GM18951 (cell line): ENCODE measurements at regions not wholly inside any gene's neighbourhood (a gene's known extent, or its start where the extent isn't known, plus 50 kb on each side); places are given as distances from the start of the nearest gene placed in this dataset.

Experiments used
- POLR2A ChIP-seq: IDR thresholded peaks from 4 replicates; pipeline ENCODE4 v1.6.1; 2011; ENCODE audit warnings: mild to moderate bottlenecking; ENCODE audit not compliant: insufficient read length, insufficient read depth; ENCODE audit errors: extremely low read depth
- in situ Hi-C: fragments of 300-500 bp; cut with MboI; formaldehyde crosslinking; loops from one replicate; pipeline ENCODE4 v1.12.0; 2022; ENCODE audit warnings: low sequenced_read_pairs, mixed read lengths, inconsistent platforms; ENCODE audit not compliant: unreplicated experiment

- in situ Hi-C loops, result no loop called here
- TF ChIP-seq POLR2A, result no peak
Measured at GRCh38 chr4:157655096-157655809, 434.7 kb downstream of the GRIA2 start.

DNA sequence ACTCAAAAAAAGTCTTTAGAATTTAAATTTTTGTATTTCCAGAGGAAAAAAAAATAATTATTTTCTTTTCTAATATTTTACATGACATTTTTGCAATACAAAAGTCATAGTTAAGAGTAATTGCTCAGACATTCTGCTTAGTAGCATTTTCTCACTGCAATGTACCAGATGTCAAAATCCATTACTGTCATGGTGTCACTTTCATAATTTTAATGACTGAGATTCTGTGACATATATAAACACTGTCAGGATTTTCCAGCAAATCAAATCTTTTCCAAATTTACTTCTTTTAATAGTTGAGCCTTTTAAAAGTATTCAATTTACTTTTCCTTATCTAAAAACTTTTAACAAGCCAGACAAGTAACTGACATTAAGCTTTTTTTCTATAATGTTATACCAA, 422.7 kb downstream of the GRIA2 start:
- in situ Hi-C loops, result no loop called here
- no peak for TF ChIP-seq POLR2A

GRCh38 chr4:157634057-157634456, 413.5 kb downstream of the GRIA2 start:
- in situ Hi-C loops, result no loop called here

GRCh38 chr4:157616741-157617472, 396.4 kb downstream of the GRIA2 start:
- in situ Hi-C loops, result no loop called here
- TF ChIP-seq POLR2A, result no peak

More at GRCh38 chr4:157634057-157634456, 413.5 kb downstream of the GRIA2 start:
- no peak for TF ChIP-seq POLR2A

DNA sequence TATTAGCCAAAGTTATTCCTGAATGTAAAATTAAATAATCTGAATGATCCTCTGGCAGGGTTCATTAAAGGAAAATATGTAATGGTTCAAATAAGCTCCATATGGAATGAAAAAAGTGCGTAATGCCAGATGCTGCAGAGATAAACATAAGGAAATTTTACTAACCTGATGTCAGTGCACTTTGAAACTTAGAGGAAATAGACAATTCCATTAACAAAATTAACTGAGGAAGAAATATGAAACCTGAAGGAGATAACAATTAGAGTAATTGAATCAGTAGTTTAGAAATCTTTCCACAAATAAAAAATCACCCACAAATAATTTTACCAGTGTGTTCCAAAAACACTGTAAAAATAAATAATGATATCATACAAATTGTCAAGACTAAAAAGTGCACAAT, 387.5 kb downstream of the GRIA2 start:
- TF ChIP-seq POLR2A, result no peak
- in situ Hi-C loops, result no loop called here

GRCh38 chr4:157600583-157600982, 380.1 kb downstream of the GRIA2 start:
- in situ Hi-C loops, result no loop called here
- no peak for TF ChIP-seq POLR2A

DNA sequence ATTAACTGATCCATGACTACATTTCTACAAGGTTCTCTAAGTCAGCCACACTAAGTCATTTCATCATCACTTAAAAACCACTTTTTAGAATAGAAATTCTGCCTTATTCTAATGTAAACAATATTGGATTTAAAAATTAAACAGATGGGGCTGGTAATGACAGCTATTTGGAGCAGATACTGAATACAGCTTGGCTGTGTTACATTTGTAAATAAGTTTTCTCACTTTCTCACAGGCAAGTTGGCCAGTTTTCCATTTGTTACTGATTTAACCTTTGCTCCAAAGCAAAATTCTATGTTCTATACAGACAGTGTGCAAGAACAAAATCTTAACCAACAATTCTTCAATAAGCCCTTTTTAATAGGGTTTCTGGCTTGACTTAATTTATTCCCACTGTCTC, 370.7 kb downstream of the GRIA2 start:
- no peak for TF ChIP-seq POLR2A
- in situ Hi-C loops, result no loop called here

DNA sequence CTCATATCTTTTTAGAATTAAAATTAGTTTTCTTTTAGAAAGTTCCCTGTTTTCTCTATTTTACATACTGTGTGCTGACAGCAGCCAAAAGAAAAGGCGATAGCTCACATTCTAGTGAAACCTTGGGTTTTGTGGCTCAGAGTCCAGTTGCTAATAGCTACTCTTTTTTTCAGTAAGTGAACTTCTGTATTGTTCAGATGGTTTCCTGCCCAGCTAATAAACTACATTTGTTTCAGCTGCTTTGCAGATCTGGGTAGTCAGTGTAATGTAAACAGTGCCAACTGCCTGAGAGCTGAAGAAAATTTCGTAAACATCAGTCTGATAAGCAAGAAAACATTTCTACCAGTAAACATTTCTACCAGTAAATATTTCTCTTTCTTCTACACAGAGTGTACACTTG, 370.2 kb downstream of the GRIA2 start:
- in situ Hi-C loops, result no loop called here
- no peak for TF ChIP-seq POLR2A

DNA sequence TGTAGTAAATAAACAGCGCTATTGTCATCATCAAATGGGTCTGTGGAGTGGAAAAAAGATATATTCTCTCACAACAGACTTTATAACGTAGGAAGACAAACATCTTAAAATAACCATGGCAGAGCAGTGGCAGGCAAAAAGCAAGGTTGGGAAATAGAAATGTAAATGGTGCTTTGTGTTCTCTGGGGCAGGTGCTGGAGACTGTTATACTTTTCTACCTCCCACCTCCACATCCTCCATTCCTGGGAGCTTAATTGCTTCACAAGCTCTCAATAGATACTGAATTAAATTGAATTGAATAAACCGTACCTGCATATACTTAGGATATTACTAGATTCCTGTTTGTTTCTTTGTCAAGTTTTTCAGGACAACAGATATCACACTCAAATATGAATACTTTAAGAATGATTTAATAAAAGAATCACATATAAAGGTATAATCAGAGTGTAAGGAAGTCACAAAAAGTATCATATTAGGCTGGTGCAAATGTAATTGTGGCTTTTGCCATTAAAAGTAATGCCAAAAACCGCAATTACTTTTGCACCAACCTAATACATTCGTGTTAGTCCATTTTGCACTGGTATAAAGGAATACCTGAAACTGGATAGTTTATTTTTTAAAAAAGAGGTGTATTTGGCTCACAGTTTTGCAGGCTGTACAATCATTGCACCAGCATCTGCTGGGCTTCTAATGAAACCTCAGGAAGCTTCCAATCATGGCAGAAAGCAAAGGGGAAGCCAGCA, 367.3 kb downstream of the GRIA2 start:
- TF ChIP-seq POLR2A, result no peak
- in situ Hi-C loops, result no loop called here

DNA sequence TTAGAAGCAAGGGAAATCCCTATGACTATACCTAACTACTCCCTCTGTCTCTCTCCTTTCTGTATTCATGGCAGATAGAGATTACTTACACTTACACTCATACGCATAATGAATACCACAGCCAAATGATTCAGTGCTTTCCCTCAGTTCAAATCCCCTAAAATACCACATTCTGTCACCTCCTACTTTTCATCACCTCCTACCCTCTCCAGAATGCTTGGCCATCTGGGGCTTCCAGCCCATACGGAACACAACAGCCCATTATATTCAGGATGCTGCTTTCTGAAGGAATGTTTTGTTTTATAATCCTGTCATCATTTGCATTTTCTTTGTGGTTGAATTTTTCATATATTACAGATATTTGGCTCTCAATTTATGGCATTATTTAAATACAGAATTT, 361.6 kb downstream of the GRIA2 start:
- in situ Hi-C loops, result no loop called here
- no peak for TF ChIP-seq POLR2A

DNA sequence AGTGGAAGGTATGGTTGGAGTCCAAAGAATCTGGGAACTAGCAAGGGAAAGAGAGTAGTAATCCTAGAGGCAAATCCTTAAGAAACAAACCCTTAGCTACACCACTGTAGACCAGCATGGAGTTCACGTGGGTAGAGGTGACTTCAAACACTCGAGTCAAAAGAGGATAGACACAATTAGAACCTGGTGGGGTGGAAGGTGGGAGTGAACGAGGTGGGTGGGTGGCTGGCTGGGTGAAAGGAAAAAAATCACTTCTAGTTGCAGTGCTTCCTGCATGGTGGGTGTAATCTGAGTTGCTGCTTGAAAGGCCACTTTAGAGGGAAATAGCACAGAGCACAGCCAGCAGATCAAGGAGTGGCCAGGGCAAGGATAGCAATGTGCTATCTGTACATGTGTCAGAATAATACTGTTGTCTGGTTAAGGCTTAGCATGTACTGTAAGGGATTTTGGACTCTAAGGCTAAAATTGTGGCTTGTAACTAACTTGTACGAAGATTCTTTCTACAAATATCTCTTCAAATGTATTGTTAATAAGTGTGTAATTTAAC, 356.2 kb downstream of the GRIA2 start:
- in situ Hi-C loops, result no loop called here
- no peak for TF ChIP-seq POLR2A

DNA sequence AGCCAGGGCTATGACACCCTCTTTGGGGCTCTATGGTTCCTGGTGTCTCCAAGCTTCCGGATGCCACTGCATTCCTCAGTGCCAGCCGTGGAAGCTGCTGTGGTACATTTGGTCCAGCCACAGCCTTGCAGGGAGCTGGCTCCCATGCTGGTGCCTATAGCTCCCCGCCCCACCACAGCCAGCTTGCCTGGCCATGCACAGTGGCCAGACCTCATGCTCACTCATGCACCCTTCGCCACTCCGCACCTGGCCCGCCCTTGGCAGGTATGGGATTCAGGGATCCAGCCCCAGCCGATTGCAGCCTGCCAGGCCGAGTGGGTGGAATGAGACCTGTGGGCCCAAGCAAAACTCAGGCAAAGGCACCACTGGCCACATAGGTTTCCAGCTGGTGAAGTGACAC, 354.8 kb downstream of the GRIA2 start:
- in situ Hi-C loops, result no loop called here
- no peak for TF ChIP-seq POLR2A

DNA sequence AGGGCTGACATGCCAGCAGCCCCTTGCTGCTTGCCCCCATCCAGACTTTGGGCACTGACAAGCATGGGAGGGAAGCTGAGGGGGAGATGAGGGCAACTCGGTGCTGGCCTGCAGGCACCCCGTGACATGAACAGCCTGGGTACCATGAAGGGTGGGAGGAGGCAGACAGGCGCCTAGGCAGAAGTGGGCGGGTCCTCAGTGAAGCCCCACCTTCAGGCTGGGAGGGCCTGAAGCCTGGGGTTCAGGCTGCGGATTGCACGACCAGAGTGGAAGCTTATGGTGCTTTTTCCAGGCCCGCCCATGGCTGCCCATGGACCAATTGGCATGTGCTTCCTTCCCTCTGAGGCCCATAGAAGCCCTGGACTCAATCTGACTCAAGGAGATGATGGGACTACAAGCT, 354.1 kb downstream of the GRIA2 start:
- TF ChIP-seq POLR2A, result no peak
- in situ Hi-C loops, result no loop called here
